GM23248 (cell line): ENCODE measurements at regions not wholly inside any gene's neighbourhood (a gene's known extent, or its start where the extent isn't known, plus 50 kb on each side); places are given as distances from the start of the nearest gene placed in this dataset.

Source experiments
- DNase-seq: peaks from one replicate; pipeline ENCODE4 v3.0.0-alpha.2; 2015
- H2AFZ ChIP-seq: fragments of 200-600 bp; sonication (generic); 2 replicates; pipeline ENCODE4 v1.6.1; 2016; ENCODE audit warnings: antibody characterized with exemption
- H3F3A ChIP-seq: fragments of 200-600 bp; sonication (generic); 2 replicates; pipeline ENCODE4 v1.6.1; 2016; ENCODE audit warnings: mild to moderate bottlenecking, antibody characterized with exemption, mixed run types; ENCODE audit not compliant: insufficient read depth
- H3K27ac ChIP-seq: fragments of 200-600 bp; sonication (generic); 2 replicates; pipeline ENCODE4 v1.5.1; 2016; ENCODE audit warnings: mild to moderate bottlenecking
- H3K27me3 ChIP-seq: fragments of 200-600 bp; sonication (generic); replicated peaks from 2 replicates; pipeline ENCODE4 v1.6.1; 2016; ENCODE audit warnings: mild to moderate bottlenecking; ENCODE audit not compliant: insufficient read depth
- H3K36me3 ChIP-seq: fragments of 200-600 bp; sonication (generic); 2 replicates; pipeline ENCODE4 v1.6.1; 2016; ENCODE audit warnings: low read depth, mild to moderate bottlenecking
- H3K4me1 ChIP-seq: fragments of 200-600 bp; sonication (generic); 2 replicates; pipeline ENCODE4 v1.6.1; 2016; ENCODE audit warnings: mild to moderate bottlenecking; ENCODE audit not compliant: insufficient read depth
- H3K4me2 ChIP-seq: fragments of 200-600 bp; sonication (generic); one replicate; pipeline ENCODE4 v1.6.1; 2016; ENCODE audit warnings: mild to moderate bottlenecking; ENCODE audit not compliant: unreplicated experiment
- H3K4me3 ChIP-seq: fragments of 200-600 bp; sonication (generic); 2 replicates; pipeline ENCODE4 v1.5.1; 2016; ENCODE audit warnings: mild to moderate bottlenecking
- H3K79me2 ChIP-seq: fragments of 200-600 bp; sonication (generic); 2 replicates; pipeline ENCODE4 v1.6.1; 2016; ENCODE audit warnings: mild to moderate bottlenecking; ENCODE audit not compliant: insufficient read depth
- H3K9ac ChIP-seq: fragments of 200-600 bp; sonication (generic); 2 replicates; pipeline ENCODE4 v1.6.1; 2016; ENCODE audit warnings: mild to moderate bottlenecking
- H3K9me2 ChIP-seq: fragments of 200-600 bp; sonication (generic); 2 replicates; pipeline ENCODE4 v1.6.1; 2016; ENCODE audit warnings: mixed run types, mild to moderate bottlenecking, moderate library complexity; ENCODE audit not compliant: insufficient read depth
- H3K9me3 ChIP-seq: fragments of 200-600 bp; sonication (generic); one replicate; pipeline ENCODE4 v1.6.1; 2017; ENCODE audit warnings: low read depth
- H4K20me1 ChIP-seq: fragments of 200-600 bp; sonication (generic); 2 replicates; pipeline ENCODE4 v1.6.0; 2016; ENCODE audit not compliant: insufficient read depth
- EZH2 ChIP-seq: fragments of 200-600 bp; sonication (generic); IDR thresholded peaks from 2 replicates; pipeline ENCODE4 v1.6.1; 2018; ENCODE audit warnings: antibody characterized with exemption, mild to moderate bottlenecking; ENCODE audit not compliant: insufficient read depth, poor library complexity, severe bottlenecking
- EZH2phosphoT487 ChIP-seq: fragments of 200-600 bp; sonication (generic); IDR thresholded peaks from 2 replicates; pipeline ENCODE4 v1.6.1; 2018; ENCODE audit warnings: antibody characterized with exemption, moderate library complexity, mild to moderate bottlenecking, low read depth; ENCODE audit not compliant: insufficient read depth
- WGBS, 2 experiments: methylation state at CpG; one replicate each; pipeline ENCODE4 v1.1.6; 2015 to 2017; ENCODE audit warnings: low lambda C conversion rate in 2 of 2, low coverage in 1 of 2; ENCODE audit errors: missing lambda C conversion rate in 2 of 2; 5-methylcytosine and 5-hydroxymethylcytosine counted together
- in situ Hi-C: fragments of 300-500 bp; cut with MboI; formaldehyde crosslinking; loops from 2 replicates; pipeline ENCODE4 v1.15.0; 2020

- 6 to 11% methylated on average over 6 of the region's 6 CpGs for WGBS, 2 experiments
- TF ChIP-seq EZH2phosphoT487: no peak
- Histone ChIP-seq H3K9me3 (no peaks in the 10 kb centered on the region), H3K4me3 (no peak overlapping the region), H3F3A (no peaks in the 10 kb centered on the region), H3K4me2 (no peak overlapping the region), H3K9me2 (no peaks in the 10 kb centered on the region), H3K27ac (no peak overlapping the region), H3K9ac (no peak overlapping the region), H3K27me3 (no peaks in the 10 kb centered on the region), H2AFZ (no peak overlapping the region), H3K79me2 (no peaks in the 10 kb centered on the region), H3K36me3 (no peaks in the 10 kb centered on the region), H3K4me1 (no peaks in the 10 kb centered on the region), H4K20me1 (no peaks in the 10 kb centered on the region)
- DNase-seq: no peak
- in situ Hi-C loops: no loop called here
Observed at GRCh38 chrX:3963980-3964379, 250.5 kb upstream of the PRKX start.

GRCh38 chrX:3962511-3963311, 249.3 kb upstream of the PRKX start:
- 2 to 5% methylated on average over 13 of the region's 13 CpGs for WGBS, 2 experiments
- Histone ChIP-seq H3K4me3 (no peak overlapping the region), H4K20me1 (no peaks in the 10 kb centered on the region), H3K9me2 (no peaks in the 10 kb centered on the region), H2AFZ (0 out of 2 replicates have a peak overlapping the region, but pooled peaks have one; percentile 6), H3K27me3 (no peaks in the 10 kb centered on the region), H3K4me1 (no peaks in the 10 kb centered on the region), H3K4me2 (peak overlapping the region; percentile 48), H3K9ac (no peak overlapping the region), H3K9me3 (no peaks in the 10 kb centered on the region), H3K79me2 (no peaks in the 10 kb centered on the region), H3K27ac (no peak overlapping the region), H3F3A (no peaks in the 10 kb centered on the region), H3K36me3 (no peaks in the 10 kb centered on the region)
- peak; percentile 26 for DNase-seq
- no peak for TF ChIP-seq EZH2phosphoT487
- TF ChIP-seq EZH2: no peak
- in situ Hi-C loops: no loop called here

GRCh38 chrX:3960952-3961351, 247.5 kb upstream of the PRKX start:
- Histone ChIP-seq H3K27ac (no peak overlapping the region), H3K9ac (no peak overlapping the region), H3K9me2 (no peaks in the 10 kb centered on the region), H4K20me1 (no peaks in the 10 kb centered on the region), H3K9me3 (no peaks in the 10 kb centered on the region), H2AFZ (no peak overlapping the region), H3K27me3 (no peaks in the 10 kb centered on the region), H3F3A (no peaks in the 10 kb centered on the region), H3K79me2 (no peaks in the 10 kb centered on the region), H3K4me2 (no peak overlapping the region), H3K4me3 (no peak overlapping the region), H3K4me1 (no peaks in the 10 kb centered on the region), H3K36me3 (no peaks in the 10 kb centered on the region)
- in situ Hi-C loops: no loop called here
- no peak for TF ChIP-seq EZH2
- TF ChIP-seq EZH2phosphoT487: no peak
- no peak for DNase-seq

- Histone ChIP-seq H3F3A (no peaks in the 10 kb centered on the region), H3K9me2 (no peaks in the 10 kb centered on the region), H3K36me3 (no peaks in the 10 kb centered on the region), H4K20me1 (no peaks in the 10 kb centered on the region), H3K27ac (no peak overlapping the region), H3K4me1 (no peaks in the 10 kb centered on the region), H3K9me3 (no peaks in the 10 kb centered on the region), H3K9ac (no peak overlapping the region), H3K27me3 (no peaks in the 10 kb centered on the region), H3K4me2 (no peak overlapping the region), H3K4me3 (no peak overlapping the region), H2AFZ (no peak overlapping the region), H3K79me2 (no peaks in the 10 kb centered on the region)
- DNase-seq: no peak
- TF ChIP-seq EZH2phosphoT487: no peak
- TF ChIP-seq EZH2: no peak
- in situ Hi-C loops: no loop called here
- WGBS, 2 experiments: 33 to 35% methylated on average over 2 of the region's 2 CpGs
Observed at GRCh38 chrX:3951859-3952258, 238.4 kb upstream of the PRKX start.

- no peak overlapping the region for H3K9ac ChIP-seq
- in situ Hi-C loops: no loop called here
- no peaks in the 10 kb centered on the region for H3F3A ChIP-seq
- no peaks in the 10 kb centered on the region for H3K9me3 ChIP-seq
- no peak overlapping the region for H3K4me2 ChIP-seq
- H3K27ac ChIP-seq: no peak overlapping the region
- H4K20me1 ChIP-seq: no peaks in the 10 kb centered on the region
- no peaks in the 10 kb centered on the region for H3K27me3 ChIP-seq
- no peak for TF ChIP-seq EZH2
- TF ChIP-seq EZH2phosphoT487: no peak
- no peak for DNase-seq
- no peaks in the 10 kb centered on the region for H3K9me2 ChIP-seq
- no peaks in the 10 kb centered on the region for H3K4me1 ChIP-seq
- H3K79me2 ChIP-seq: no peaks in the 10 kb centered on the region
- WGBS, 2 experiments: 5 to 6% methylated on average over 2 to 3 of the region's 3 CpGs
- no peak overlapping the region for H3K4me3 ChIP-seq
- H3K36me3 ChIP-seq: no peaks in the 10 kb centered on the region
- no peak overlapping the region for H2AFZ ChIP-seq
Observed at GRCh38 chrX:3950373-3950772, 236.9 kb upstream of the PRKX start.
